Putamen (tissue), 1 donor: ENCODE measurements at regions not wholly inside any gene's neighbourhood (a gene's known extent, or its start where the extent isn't known, plus 50 kb on each side); places are given as distances from the start of the nearest gene placed in this dataset.

Source experiments
- DNase-seq: peaks from one replicate; pipeline ENCODE4 v3.0.0-alpha.2; 2016; ENCODE audit warnings: low spot score

GRCh38 chr5:62717301-62717933 lies 138.8 kb downstream of the LRRC70 start:
- DNase-seq: no peak

GRCh38 chr5:62714296-62714695 lies 135.7 kb downstream of the LRRC70 start:
- no peak for DNase-seq

GRCh38 chr5:62708481-62709325 lies 130.1 kb downstream of the LRRC70 start:
- no peak for DNase-seq

GRCh38 chr5:62707563-62707962 lies 128.9 kb downstream of the LRRC70 start:
- no peak for DNase-seq

- no peak for DNase-seq
Observed at GRCh38 chr5:62707131-62707530, 128.5 kb downstream of the LRRC70 start.

GRCh38 chr5:62705022-62705421 lies 126.4 kb downstream of the LRRC70 start:
- DNase-seq: no peak

- no peak for DNase-seq
Observed at GRCh38 chr5:62702126-62702525, 123.5 kb downstream of the LRRC70 start.

GRCh38 chr5:62701036-62701435 lies 122.4 kb downstream of the LRRC70 start:
- no peak for DNase-seq

- DNase-seq: no peak
Observed at GRCh38 chr5:62698756-62699155, 120.1 kb downstream of the LRRC70 start.

GRCh38 chr5:62695274-62695673 lies 116.7 kb downstream of the LRRC70 start:
- no peak for DNase-seq

- DNase-seq: no peak
Observed at GRCh38 chr5:62692946-62693713, 114.5 kb downstream of the LRRC70 start.

- DNase-seq: no peak
Observed at GRCh38 chr5:62691946-62692345, 113.3 kb downstream of the LRRC70 start.

- no peak for DNase-seq
Observed at GRCh38 chr5:62690421-62690820, 111.8 kb downstream of the LRRC70 start.

- DNase-seq: no peak
Observed at GRCh38 chr5:62689599-62690368, 111.2 kb downstream of the LRRC70 start.

GRCh38 chr5:62686692-62687091 lies 108.1 kb downstream of the LRRC70 start:
- DNase-seq: no peak

- DNase-seq: no peak
Observed at GRCh38 chr5:62685221-62685620, 106.6 kb downstream of the LRRC70 start.

GRCh38 chr5:62684310-62684709 lies 105.7 kb downstream of the LRRC70 start:
- no peak for DNase-seq

- no peak for DNase-seq
Observed at GRCh38 chr5:62682059-62682458, 103.4 kb downstream of the LRRC70 start.

- DNase-seq: no peak
Observed at GRCh38 chr5:62681117-62681850, 102.7 kb downstream of the LRRC70 start.

GRCh38 chr5:62680121-62680520 lies 101.5 kb downstream of the LRRC70 start:
- DNase-seq: no peak
